22Rv1 (cell line): ENCODE measurements at regions not wholly inside any gene's neighbourhood (a gene's known extent, or its start where the extent isn't known, plus 50 kb on each side); places are given as distances from the start of the nearest gene placed in this dataset.
A peak's percentile ranks its signal among the peaks of the same experiment; 100 is the strongest.

Source experiments
- H3K27ac ChIP-seq: fragments of 450-650 bp; 2 replicates; pipeline ENCODE4 v1.5.1; 2017
- ZFX ChIP-seq: fragments of 450-650 bp; IDR thresholded peaks from 2 replicates; pipeline ENCODE4 v1.6.1; 2017; ENCODE audit warnings: antibody characterized with exemption, borderline replicate concordance
- TF ChIP-seq, protein P1 (sequence below): fragments of 450-650 bp; IDR thresholded peaks from 2 replicates; pipeline ENCODE4 v1.5.1; 2017; ENCODE audit warnings: mild to moderate bottlenecking

- TF ChIP-seq, protein P1, sequence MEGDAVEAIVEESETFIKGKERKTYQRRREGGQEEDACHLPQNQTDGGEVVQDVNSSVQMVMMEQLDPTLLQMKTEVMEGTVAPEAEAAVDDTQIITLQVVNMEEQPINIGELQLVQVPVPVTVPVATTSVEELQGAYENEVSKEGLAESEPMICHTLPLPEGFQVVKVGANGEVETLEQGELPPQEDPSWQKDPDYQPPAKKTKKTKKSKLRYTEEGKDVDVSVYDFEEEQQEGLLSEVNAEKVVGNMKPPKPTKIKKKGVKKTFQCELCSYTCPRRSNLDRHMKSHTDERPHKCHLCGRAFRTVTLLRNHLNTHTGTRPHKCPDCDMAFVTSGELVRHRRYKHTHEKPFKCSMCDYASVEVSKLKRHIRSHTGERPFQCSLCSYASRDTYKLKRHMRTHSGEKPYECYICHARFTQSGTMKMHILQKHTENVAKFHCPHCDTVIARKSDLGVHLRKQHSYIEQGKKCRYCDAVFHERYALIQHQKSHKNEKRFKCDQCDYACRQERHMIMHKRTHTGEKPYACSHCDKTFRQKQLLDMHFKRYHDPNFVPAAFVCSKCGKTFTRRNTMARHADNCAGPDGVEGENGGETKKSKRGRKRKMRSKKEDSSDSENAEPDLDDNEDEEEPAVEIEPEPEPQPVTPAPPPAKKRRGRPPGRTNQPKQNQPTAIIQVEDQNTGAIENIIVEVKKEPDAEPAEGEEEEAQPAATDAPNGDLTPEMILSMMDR: no peak
- TF ChIP-seq ZFX: no peak
- H3K27ac ChIP-seq: no peak overlapping the region
Measured at GRCh38 chr15:38685686-38686339, 121.2 kb upstream of the RASGRP1 start.

- TF ChIP-seq, protein P1: no peak
- TF ChIP-seq ZFX: no peak
Measured at GRCh38 chr15:38687340-38687739, 122.7 kb upstream of the RASGRP1 start.

DNA sequence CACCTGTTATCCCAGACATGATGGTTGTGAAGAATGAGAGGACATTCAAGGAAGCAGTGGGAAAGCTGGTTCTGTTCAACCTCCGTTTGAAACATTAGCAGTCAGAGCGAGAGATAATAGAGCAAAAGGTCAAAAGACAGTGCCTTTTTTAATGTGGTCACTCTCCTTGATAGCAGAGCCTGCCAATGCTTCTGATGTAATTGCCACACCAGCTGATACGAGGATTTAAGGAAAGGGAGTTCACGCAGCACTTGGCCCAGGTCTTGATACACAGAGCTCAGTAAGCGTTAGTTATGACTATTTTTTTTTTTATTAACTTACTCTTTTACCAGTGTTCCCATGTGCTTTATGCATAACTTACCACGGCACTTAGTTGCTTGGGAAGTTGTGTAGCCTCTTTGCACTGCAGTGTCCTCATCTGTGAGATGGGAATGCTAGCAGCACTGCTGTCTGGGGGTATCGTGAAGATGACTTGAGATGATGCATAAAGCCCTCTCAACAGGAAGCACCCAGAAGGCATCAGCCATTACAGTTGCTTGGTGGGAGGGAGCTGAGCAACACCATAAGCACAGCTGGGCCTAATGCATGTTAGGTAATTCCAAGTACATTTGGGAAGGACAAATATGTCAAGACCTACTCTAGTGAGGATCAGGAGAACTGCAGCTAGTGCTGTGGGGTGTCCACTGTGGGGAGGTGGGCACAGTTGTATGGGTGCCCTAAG is 123.3 kb upstream of the RASGRP1 start:
- TF ChIP-seq, protein P1: no peak
- no peak for TF ChIP-seq ZFX
- H3K27ac ChIP-seq: no peak overlapping the region

More at GRCh38 chr15:38687340-38687739, 122.7 kb upstream of the RASGRP1 start:
- no peak overlapping the region for H3K27ac ChIP-seq

GRCh38 chr15:38688761-38689160 is 124.1 kb upstream of the RASGRP1 start:
- H3K27ac ChIP-seq: no peak overlapping the region
- TF ChIP-seq, protein P1: no peak
- TF ChIP-seq ZFX: no peak

DNA sequence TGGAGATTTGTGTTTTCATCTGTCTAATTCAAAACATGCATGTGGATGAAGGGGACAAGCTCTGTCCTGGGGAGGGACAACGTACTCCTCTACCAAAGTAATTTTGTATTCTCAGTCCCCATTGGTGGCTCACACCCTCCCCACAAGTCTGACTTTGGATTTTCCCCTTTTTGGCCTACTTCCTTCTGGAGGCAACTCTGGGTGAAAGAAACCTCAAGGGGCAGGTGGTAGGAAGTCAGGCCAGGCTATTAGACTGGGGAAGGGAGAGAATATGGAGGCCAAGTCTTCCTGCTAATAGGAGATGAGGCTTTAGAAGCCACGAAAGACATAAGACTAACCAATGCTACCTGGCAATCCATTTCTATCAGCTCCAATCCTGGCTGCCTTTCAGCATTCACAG is 124.9 kb upstream of the RASGRP1 start:
- TF ChIP-seq ZFX: no peak
- TF ChIP-seq, protein P1: no peak

GRCh38 chr15:38690216-38690615 is 125.6 kb upstream of the RASGRP1 start:
- TF ChIP-seq, protein P1: no peak
- TF ChIP-seq ZFX: no peak
- H3K27ac ChIP-seq: no peak overlapping the region

More for the DNA sequence above, 124.9 kb upstream of the RASGRP1 start:
- H3K27ac ChIP-seq: no peak overlapping the region

DNA sequence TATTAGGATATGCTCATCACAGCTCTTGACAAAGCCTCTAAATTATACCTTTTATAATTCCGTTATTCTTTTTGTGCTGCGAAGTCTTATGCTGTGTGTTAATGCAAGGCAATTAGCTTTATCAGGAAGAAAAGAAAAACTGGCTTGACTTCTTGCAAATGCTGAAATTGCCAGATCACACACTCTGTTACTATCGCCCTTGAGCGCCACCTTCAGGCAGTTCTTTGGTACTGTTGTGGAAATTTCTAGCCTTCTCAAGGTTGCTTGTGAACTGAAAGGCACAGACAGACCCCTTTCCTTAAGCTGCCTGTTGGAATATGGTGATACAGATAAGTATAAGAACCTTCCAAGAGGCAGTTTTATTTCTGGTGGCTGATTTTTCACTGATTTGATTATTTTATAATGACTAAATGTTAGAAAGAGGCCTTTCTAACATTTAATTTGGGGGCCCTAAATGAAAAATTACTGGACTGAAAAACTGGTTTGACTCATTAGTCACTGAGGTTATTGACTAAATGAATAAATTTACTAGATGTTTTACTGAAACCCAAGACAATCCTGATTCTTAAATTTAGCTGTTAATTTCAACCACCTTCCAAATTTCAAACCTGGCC is 126.2 kb upstream of the RASGRP1 start:
- no peak for TF ChIP-seq ZFX
- TF ChIP-seq, protein P1: peak; percentile 88
- H3K27ac ChIP-seq: no peak overlapping the region
